HG03039 (cell line): ENCODE measurements at regions not wholly inside any gene's neighbourhood (a gene's known extent, or its start where the extent isn't known, plus 50 kb on each side); places are given as distances from the start of the nearest gene placed in this dataset.
"Not testable (repeated sequence)": the region's sequence is repeated elsewhere in the genome, so short reads cannot be mapped to it uniquely, and the experiment has no call there.

Experiments used
- ATAC-seq: cut with Tn5 transposase; IDR thresholded peaks from one replicate; pipeline ENCODE4 v1.9.1; 2021; ENCODE audit warnings: mild to moderate bottlenecking, moderate library complexity; ENCODE audit not compliant: unreplicated experiment

DNA sequence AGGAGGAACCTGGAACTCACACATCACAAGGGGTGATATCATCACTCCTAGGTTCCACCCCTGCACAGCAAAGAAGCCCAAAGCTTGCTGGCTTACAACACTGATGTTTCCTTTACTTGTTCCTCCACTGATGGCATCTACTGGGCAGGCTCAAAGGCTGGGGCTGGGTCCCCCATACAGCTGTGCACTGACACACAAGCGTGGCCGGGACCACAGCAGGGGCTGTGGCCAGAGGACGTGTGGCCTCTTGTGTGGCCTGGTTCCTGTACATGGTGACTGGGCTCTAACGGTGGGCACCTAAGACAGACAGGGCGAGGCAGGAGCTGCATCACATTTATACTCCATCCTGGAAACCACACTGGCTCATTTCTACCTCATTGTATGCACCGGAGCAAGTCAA lies 264.4 kb upstream of the FOXF1 start:
- ATAC-seq: no peak

DNA sequence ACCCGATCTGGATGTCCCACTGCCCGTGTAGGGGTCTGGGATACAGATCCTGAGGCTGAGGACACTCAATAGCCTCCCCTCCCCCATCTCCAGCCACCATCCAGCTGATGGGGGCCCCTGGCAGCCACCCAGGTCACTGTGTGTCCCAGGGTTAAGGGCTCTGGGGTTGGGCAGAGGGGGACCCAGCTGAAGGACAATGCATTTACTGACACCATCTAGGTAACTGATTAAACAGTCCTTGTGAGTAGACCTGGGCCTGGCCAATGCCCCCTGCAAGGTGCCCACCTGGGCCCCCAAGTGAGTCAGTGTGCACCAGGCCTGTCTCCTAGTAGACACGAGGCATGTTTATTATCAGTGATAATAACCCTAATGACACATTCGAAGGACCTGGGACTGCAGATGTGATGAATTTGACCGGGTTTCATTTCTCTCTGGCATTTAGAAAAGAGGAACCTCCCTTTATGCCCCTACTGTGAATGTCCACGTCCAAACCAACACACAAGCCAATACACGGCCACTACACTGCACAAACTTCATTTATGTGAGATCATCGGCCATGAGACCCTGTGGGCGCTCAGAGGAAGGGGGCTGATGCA lies 261.9 kb upstream of the FOXF1 start:
- ATAC-seq: no peak

DNA sequence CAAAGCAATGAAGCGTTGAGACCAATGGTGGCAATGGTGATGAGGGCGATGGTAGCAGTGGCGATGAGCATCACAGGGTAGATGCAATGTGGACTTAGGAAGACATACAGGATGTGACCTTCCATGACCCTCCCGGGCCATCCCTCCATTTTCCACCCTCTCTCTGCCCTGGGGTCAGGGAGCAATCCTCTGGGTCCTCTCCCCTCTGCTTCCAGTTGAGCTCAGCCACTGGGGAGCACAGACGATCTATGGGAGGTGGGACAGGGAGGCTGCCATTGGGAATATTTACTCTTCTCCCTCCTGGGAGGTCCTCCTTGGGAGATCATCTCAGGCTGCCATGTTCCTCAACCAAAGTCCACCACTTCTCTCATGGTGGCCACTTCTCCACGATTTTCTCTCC lies 260.7 kb upstream of the FOXF1 start:
- ATAC-seq: no peak

DNA sequence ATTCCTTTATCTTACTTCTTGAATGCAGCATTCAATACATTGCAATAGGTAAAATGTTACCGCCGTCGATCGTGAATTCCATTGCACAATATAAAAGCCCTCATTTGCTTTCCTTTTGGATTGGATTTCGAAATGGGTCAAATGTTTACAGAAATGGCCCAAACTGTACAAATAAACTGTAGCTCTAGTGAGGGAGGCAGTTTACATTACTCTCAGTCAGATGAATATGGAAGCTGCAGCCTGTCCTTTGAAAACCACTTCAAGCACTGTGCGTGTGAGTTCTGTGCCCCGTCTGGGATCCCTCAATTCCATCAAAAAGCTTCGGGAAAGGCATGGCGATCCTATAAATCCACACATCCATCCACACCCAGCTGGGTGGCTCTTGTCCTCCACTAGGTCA lies 258.6 kb upstream of the FOXF1 start:
- ATAC-seq: no peak

DNA sequence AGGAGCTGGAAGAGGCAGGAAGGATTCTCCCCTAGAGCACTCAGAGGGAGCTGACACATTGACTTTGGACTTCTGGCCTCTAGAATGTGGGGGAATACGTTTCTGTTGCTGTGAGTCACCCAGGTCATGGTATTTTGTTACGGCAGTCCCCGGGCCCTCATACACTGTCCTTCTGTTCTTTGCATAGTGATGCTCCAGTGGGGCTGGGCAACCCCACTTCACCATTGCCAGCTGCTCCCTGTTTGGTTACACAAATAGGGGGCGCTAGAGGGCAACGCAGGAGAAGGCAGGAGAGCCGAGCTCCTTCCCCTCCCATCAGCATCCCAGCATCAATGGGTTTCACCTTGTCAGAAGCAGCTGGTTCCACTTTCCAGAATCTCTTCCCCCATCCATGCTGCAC lies 257.7 kb upstream of the FOXF1 start:
- ATAC-seq: no peak

DNA sequence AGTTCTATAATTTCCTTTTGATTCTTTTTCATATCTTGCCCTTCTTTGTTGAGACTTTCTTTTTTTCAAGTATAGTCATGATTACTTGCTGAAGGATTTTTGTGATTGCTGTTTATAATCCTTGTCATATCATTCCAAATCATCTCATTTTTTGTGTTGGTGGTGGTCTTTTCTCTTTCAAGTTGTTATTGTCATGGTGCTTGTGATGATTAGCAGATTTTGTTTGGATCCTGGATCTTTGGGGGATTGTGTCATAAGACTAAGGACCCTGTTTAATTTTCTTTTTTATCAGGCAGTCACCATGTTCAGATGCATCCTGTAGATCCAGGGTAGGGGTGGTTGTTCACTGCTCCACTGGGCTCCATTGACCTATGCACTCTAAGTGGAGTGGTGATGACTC lies 254.4 kb upstream of the FOXF1 start:
- no peak for ATAC-seq

DNA sequence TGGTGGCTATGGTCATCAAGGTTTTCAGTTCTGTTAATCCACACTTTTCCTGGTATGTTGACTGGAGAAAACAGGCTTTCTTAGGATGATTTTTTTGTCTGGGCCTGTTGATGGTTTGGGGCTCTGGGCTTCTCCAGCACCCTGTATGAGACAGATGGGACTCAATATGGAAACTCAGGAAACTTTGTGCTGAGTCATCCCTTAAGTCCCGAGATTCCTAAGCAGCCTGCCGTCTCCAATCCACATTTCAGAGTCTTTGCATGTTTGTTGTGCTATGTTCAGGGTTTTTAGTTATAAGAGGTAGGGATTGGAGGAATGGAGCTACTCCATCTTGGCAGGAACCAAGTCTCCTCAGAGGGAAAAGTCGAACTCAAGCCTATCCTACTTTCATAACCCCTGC lies 253.3 kb upstream of the FOXF1 start:
- no peak for ATAC-seq

DNA sequence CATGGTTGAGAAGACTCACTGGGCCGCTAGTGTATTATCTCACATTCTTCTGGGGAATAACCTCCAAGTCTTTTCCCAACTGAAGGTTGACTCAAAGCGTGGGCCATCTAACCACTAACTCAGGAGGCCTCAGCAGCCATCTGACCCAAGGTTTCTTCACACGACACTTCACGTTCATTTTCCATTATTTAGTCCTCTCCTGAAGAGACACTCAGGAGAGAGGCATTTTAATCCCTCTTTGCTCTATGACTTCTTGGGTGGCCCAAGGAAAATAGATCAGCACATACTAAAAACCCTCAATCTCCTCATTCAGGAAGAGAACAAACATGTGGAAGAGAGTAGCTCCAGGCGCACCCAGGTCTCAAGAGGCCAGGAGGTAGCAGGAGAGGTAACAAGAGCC lies 252.8 kb upstream of the FOXF1 start:
- ATAC-seq: no peak

DNA sequence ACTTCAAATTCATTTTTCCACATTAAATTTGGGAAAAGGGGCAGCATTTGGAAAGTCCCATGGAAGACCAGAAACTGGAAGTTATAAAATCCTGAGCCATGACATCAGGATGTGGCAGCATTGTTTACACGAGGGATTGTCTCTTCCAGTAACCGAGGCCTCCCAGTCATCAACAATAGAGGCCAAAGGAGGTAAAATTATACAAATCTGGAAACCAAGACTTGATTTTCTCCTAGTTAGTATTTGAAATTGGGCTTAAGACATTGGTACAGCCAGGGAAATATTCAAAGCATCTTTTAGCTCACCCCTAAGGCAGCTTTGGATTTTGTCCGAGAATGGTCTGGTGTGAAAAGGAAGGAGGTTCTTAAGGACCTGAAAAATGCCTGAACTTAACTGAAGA lies 251.6 kb upstream of the FOXF1 start:
- no peak for ATAC-seq

DNA sequence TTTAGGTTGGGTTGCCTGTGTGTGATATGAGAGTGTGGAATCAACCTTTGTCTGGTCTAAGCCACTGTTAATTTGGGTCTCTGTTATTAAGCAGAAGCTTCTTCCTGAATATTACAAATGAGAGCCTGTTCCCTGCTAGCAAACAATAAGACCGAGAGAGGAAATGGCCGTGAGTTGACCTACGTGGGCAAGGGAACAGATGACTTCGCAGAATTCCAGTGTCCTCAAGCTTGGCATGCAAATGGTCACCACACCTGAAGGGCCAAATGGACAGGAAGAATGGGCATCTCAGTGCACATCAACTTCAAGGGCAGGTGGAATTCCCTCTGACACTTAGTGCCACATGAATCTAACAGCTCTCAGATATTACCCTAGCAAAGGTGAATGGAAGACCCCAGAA lies 250.8 kb upstream of the FOXF1 start:
- ATAC-seq: no peak

DNA sequence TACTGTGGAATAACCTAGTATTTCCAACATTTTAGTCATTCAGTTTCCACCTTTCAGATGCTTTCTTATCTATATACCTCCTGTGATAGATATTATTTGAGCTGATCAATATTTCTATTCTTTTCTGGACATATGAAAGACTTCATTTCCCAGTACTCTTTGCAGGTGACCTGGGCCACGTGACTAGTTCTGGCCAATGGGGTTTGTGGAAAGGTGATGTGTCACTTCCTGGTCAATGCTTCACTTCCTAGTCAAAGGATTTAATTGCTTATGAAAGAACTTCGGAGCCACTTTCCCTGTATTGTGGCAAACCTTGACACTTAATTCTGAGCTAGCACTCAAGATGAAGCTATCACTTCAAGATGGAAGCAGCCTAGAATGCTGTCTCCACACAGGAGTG lies 248.9 kb upstream of the FOXF1 start:
- no peak for ATAC-seq

DNA sequence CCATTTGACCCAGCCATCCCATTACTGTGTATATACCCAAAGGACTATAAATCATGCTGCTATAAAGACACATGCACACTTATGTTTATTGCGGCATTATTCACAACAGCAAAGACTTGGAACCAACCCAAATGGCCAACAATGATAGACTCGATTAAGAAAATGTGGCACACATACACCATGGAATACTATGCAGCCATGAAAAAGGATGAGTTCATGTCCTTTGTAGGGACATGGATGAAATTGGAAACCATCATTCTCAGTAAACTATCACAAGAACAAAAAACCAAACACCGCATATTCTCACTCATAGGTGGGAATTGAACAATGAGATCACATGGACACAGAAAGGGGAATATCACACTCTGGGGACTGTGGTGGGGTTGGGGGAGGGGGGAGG lies 242.7 kb upstream of the FOXF1 start:
- not testable (repeated sequence) for ATAC-seq

DNA sequence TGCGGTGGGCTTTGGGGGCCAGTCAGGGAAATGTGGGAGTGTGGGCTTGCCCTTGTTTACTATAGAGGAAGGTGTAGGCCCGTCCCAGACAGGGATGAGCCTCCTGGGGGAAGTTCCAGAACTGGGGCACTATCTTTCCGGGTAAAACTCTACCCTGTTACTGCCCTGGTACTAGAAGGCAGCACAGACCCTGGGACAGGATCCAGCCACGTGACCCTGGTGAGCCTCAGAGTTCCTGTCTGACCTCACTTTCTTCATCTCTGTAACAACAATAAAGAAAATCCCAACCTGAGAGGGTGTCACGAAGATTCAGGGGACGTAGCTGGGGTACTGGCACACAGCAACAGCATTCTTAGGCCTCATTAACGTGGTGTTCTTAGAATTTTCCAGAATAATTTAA lies 239.6 kb upstream of the FOXF1 start:
- ATAC-seq: no peak

DNA sequence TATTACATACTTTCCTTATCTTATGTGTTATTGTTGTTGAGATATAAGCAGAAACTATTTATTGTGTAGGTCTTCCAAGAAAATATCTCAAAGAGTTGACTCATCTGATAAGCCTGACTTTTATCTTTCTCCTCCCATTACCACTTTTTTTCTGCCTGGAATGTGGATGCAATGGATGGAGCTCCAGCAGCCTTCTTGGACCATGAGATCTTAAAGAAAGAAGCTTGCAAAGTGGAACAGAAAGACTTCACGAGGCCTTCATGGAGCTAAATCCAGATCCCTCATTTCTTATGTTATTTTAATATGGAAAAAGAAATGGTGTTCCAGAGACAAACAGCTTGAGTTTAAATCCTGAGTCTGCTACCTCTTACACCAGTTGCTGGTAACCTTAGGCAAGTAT lies 237.6 kb upstream of the FOXF1 start:
- ATAC-seq: no peak

DNA sequence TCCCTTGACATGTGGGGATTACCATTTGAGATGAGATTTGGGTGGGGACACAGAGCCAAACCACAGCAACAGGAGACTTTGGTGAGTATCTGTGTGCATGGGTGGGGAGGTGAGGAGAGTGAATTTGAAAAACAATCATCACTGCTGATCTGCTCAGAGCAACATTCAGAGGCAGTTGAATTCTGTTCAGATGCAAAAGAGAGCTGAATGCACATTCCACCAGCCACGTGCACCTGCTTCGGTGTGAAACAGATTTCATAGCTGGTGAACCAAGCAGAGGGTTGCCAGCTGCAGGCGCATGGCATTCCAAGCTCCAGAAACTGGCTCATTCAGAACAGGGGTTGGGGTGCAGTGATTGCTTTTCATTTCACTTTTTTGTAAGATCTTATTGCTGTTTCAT lies 233.1 kb upstream of the FOXF1 start:
- no peak for ATAC-seq

DNA sequence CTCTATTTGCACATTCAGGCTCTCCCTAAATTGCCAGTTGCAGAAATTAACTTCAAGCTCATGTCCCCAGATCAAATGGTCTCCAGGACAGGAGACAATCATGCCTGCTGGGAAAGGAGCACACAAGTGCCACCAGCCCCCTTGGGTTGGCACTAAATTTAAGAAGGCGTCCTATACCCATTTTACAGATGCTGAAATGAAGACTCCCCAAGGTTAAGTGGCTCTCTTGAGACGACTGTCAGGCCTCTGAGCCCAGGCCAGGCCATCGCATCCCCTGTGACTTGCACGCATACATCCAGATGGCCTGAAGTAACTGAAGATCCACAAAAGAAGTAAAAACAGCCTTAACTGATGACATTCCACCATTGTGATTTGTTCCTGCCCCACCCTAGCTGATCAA lies 232.5 kb upstream of the FOXF1 start:
- not testable (repeated sequence) for ATAC-seq

DNA sequence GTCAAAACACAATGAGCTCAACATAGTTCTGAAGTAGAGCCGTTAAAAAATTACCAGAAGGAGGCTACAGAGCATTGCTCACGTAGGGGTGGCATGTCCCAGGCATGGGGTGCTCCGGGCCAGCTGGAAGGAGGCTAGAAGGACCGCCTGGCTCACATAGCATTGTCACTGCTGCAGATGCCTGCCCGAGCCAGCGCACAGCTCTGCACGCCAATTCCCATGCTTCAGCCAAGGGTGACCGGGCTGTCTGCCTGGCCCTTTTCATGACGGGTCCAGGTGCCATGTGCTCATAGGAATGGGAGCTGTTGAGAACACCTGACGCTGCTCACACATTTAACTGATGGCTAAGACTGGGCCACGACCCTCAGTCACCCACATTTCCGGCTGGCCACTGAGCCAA lies 228.9 kb upstream of the FOXF1 start:
- ATAC-seq: no peak

DNA sequence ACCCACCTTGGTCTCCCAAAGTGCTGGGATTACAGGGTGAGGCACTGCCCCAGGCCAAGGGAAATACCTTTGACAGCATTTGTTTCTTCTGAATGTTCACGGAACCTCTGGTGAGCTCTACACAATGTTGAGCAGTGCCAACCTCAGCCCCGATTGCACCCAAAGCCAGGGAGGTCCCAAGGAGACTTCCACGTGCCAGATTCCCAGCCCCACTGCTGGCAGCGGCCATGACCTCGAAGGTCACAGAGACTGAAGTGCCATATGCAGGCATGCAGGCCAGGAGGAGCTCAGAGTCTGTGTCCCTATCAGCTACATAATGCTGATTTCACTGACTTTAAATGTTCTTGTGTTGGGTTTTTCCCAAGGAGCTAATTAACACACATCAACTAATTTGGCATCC lies 226.4 kb upstream of the FOXF1 start:
- ATAC-seq: no peak

DNA sequence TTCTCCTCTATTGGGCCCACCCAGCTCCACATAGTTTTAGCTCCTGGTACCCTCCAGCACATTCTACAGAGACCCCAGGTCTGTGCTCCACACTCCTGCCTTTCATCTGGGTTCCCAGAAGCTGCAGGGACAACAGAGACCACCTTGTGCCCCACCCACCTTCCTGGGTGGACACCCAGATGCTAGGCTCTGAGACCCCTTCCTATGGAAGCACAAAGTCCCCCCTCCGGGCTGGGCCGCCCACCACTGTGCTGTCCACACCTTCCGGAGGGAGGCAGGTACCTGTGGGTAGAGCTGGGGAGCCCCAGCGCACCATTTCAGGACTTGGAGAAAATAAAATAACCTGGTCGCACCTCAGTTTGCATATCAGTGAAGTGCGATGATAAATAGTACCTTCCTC lies 224.9 kb upstream of the FOXF1 start:
- no peak for ATAC-seq

DNA sequence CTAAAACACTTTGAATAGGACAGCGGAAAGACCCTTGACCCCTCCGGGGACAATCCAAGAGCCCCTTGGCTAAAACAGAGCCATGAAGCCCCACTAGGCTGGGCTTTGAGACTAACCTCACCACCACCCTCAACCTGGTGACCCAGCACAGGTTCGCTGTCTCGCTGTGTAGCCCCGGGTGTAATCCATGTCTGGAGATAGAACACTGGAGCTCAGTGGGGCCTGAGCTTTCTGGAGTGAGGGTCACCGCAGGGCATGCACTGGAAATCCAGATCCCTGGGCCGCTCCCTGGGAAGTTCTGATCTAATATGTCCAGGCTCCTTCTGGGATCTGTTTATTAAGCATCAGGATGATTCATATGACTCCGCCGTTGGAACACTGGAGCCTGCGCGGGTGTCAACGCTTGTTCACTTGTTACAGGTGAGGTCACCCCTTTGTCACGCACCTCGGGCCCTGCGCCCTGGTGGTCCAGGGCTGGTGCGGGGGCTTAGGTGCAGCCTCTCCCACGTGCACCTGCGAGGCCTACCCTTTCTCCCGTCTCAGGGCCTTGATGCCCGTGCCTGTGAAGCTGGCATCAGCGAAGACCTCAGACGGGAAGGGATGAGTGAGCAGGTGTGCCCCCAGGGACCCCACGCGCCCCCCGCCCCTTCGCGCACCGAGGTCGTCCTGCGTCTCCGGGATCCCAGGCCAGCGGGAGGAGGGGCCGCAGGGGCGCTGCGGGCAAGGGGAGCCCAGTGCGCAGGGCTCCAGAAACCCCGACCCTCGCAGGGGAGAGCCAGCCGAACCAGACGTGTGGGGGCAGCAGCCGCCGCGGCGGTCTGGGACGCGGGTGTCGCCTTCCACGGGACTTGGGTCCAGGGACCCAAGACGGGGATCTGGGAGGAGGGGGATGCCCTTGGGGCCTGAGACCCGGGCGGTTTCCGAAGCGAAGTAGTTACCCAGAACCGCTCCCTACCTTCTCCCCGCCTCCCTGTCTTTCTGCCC lies 224.1 kb upstream of the FOXF1 start:
- ATAC-seq: no peak

DNA sequence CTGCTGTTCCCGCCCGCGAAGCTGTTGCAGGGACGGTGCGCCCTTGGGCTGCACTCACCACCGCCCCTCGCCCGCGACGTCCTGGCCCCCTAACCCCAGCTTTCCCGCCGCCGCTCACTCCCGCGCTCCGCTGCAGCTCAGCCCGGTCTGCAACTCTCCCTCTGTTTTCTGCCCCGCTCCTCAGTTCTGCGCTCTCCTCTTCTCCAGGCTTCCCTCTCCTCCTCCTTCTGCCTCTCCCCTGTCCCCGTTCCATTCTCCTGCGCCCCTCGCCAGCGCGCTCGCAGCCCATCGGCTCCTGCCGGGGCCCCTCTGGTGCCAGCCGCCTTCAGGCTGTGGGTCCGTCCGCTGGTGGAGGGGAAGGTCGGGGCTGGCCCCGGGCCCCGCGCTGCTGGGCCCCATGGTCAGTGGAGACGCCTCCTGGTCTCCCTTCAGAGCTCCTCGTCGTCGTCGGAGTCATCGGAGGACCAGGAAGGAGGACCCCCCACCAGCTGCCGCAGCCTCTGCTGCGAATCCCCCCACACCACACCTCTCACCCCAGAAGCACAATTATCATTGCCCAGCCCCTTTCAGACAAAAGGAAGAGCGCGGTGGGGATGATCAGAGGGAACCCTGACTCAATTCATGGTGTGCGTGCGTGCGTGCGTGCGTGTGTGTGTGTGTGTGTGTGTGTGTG lies 223.2 kb upstream of the FOXF1 start:
- ATAC-seq: no peak

DNA sequence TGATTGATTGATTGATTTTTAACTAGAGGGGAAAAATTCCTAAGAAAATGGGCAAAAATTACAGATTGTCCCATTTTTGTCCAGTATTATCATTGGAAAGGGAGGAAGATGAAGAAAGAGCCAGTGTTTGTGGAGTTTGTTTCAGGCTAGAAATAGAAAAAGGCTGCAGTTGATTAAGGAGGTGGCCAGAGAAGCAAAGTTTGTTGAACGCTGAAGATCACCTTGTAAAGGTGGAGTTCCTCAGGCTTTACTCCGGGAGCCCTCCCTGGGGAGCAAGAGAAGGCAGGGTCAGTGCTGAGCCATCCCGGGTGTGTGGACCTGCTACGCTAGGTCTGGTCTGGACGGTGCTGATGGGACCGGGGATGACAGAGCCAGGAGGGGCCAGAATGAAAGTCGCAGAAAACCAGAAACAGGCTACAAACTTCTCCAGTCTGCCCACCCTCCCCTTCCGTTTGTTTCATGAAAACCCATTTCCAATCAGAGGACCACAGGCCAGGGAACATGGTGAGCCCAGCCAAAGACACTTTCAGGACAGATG lies 222.6 kb upstream of the FOXF1 start:
- ATAC-seq: no peak
